Transverse colon (tissue), 4 donors: ENCODE measurements at regions not wholly inside any gene's neighbourhood (a gene's known extent, or its start where the extent isn't known, plus 50 kb on each side); places are given as distances from the start of the nearest gene placed in this dataset.

Source experiments
- DNase-seq: peaks from one replicate; pipeline ENCODE4 v3.0.0-alpha.2; 2019
- H3K27ac ChIP-seq, 4 donors: fragments of 200-600 bp; sonication (generic); 2 replicates each; pipeline ENCODE4 v1.5.1; 2016 to 2018; ENCODE audit warnings: inconsistent platforms in 4 of 4
- H3K27me3 ChIP-seq: fragments of 200-600 bp; sonication (generic); 2 replicates; pipeline ENCODE4 v1.5.1; 2017; ENCODE audit warnings: inconsistent platforms
- H3K36me3 ChIP-seq, 4 donors: fragments of 200-600 bp; sonication (generic); 2 replicates each; pipeline ENCODE4 v1.5.1; 2017 to 2019; ENCODE audit warnings: inconsistent platforms in 4 of 4
- H3K4me1 ChIP-seq, 4 donors: fragments of 200-600 bp; sonication (generic); 2 replicates each; pipeline ENCODE4 v1.5.1; 2017 to 2020; ENCODE audit warnings: inconsistent platforms in 4 of 4
- H3K4me3 ChIP-seq, 4 donors: fragments of 200-600 bp; sonication (generic); 1 replicate in 1 of 4; 2 replicates in 3 of 4; pipeline versions ENCODE4 v1.5.1 to v1.6.1; 2017 to 2019; ENCODE audit warnings: inconsistent platforms in 4 of 4
- H3K9me3 ChIP-seq, 2 donors: fragments of 200-600 bp; sonication (generic); 2 replicates each; pipeline ENCODE4 v1.5.1; 2017 to 2019; ENCODE audit warnings: inconsistent platforms in 2 of 2
- CTCF ChIP-seq, 5 experiments: fragments of 200-600 bp in 3 of 5; fragments of 450-650 bp in 2 of 5; sonication (generic) in 3 of 5; IDR thresholded peaks; 1 replicate in 2 of 5; 2 replicates in 3 of 5; pipeline ENCODE4 v1.5.1; 2016 to 2017; ENCODE audit warnings: antibody characterized with exemption in 5 of 5, inconsistent platforms in 3 of 5, mild to moderate bottlenecking in 2 of 5, moderate library complexity in 1 of 5
- EP300 ChIP-seq: sonication (generic); formaldehyde crosslinking; IDR thresholded peaks from one replicate; pipeline ENCODE4 v1.6.1; 2017; ENCODE audit warnings: antibody characterized with exemption, low read depth
- POLR2A ChIP-seq: fragments of 450-650 bp; IDR thresholded peaks from one replicate; pipeline ENCODE4 v1.6.1; 2016; ENCODE audit warnings: antibody characterized with exemption, mild to moderate bottlenecking, moderate library complexity
- POLR2AphosphoS5 ChIP-seq, 3 donors: sonication (generic); formaldehyde crosslinking; IDR thresholded peaks; one replicate each; pipeline ENCODE4 v1.6.1; 2016; ENCODE audit warnings: antibody characterized with exemption in 3 of 3
- WGBS, 2 donors: methylation state at CpG; one replicate each; pipeline ENCODE4 v1.1.5; 2018; ENCODE audit warnings: low coverage in 1 of 2; 5-methylcytosine and 5-hydroxymethylcytosine counted together
- in situ Hi-C, 4 donors: fragments of 200-750 bp; cut with MboI; loops; one replicate each; pipeline versions ENCODE4 v1.15.0 to v1.15.1; 2017; ENCODE audit warnings: low sequenced_read_pairs in 3 of 4, low pct_ligation_motif_present in 1 of 4, low pct_unique_long_range_greater_than_20kb in 1 of 4
- intact Hi-C: fragments of 100-400 bp; cut with DNase I; formaldehyde crosslinking; loops from one replicate; pipeline ENCODE4 v1.15.1; 2023; ENCODE audit warnings: low total_unique reads

GRCh38 chr6:120711255-120711654 is 623.0 kb downstream of the TBC1D32 start:
- Histone ChIP-seq H3K4me3 (no peak overlapping the region), H3K36me3 (no peaks in the 10 kb centered on the region), H3K27me3 (no peaks in the 10 kb centered on the region), H3K27ac (no peak overlapping the region), H3K4me1 (no peaks in the 10 kb centered on the region), H3K9me3 (peaks cover 0 to 4% of the 10 kb centered on the region in 2 donors)
- intact Hi-C loops, result no loop called here
- in situ Hi-C loops, result no loop called here
- WGBS, 2 donors, result 82 to 92% methylated on average over 3 of the region's 3 CpGs
- DNase-seq, result no peak
- TF ChIP-seq POLR2AphosphoS5 (IDR thresholded peaks at IDR 0.05), result no peak
- TF ChIP-seq POLR2A, result no peak
- TF ChIP-seq CTCF (IDR thresholded peaks at IDR 0.05), result no peak
- TF ChIP-seq EP300, result no peak

GRCh38 chr6:120700001-120700400 is 634.3 kb downstream of the TBC1D32 start:
- no peaks in the 10 kb centered on the region for H3K9me3 ChIP-seq
- no peaks in the 10 kb centered on the region for H3K36me3 ChIP-seq
- no peak overlapping the region for H3K27ac ChIP-seq
- in situ Hi-C loops, result no loop called here
- WGBS, 2 donors, result 30 to 52% methylated on average over 3 to 4 of the region's 4 CpGs
- no peaks in the 10 kb centered on the region for H3K4me1 ChIP-seq
- TF ChIP-seq CTCF (IDR thresholded peaks at IDR 0.05) (no peak), POLR2AphosphoS5 (IDR thresholded peaks at IDR 0.05) (no peak), POLR2A (no peak), EP300 (no peak)
- H3K27me3 ChIP-seq, result no peaks in the 10 kb centered on the region
- intact Hi-C loops, result no loop called here
- no peak overlapping the region for H3K4me3 ChIP-seq
- no peak for DNase-seq

GRCh38 chr6:120686492-120686891 is 647.8 kb downstream of the TBC1D32 start:
- Histone ChIP-seq H3K4me3 (no peak overlapping the region), H3K27me3 (no peaks in the 10 kb centered on the region), H3K36me3 (no peaks in the 10 kb centered on the region), H3K4me1 (no peaks in the 10 kb centered on the region), H3K9me3 (no peaks in the 10 kb centered on the region), H3K27ac (no peak overlapping the region)
- in situ Hi-C loops (no loop called here), intact Hi-C loops (no loop called here)
- WGBS, 2 donors, result 85 to 91% methylated on average over 3 of the region's 3 CpGs
- DNase-seq, result no peak
- TF ChIP-seq EP300 (no peak), POLR2AphosphoS5 (IDR thresholded peaks at IDR 0.05) (no peak), POLR2A (no peak), CTCF (IDR thresholded peaks at IDR 0.05) (no peak)

- no peak overlapping the region for H3K4me3 ChIP-seq
- no peak for DNase-seq
- in situ Hi-C loops, result no loop called here
- H3K27ac ChIP-seq, result no peak overlapping the region
- H3K4me1 ChIP-seq, result no peaks in the 10 kb centered on the region
- H3K36me3 ChIP-seq, result no peaks in the 10 kb centered on the region
- H3K9me3 ChIP-seq, result no peaks in the 10 kb centered on the region
- TF ChIP-seq POLR2A (no peak), POLR2AphosphoS5 (IDR thresholded peaks at IDR 0.05) (no peak), EP300 (no peak), CTCF (IDR thresholded peaks at IDR 0.05) (no peak)
- H3K27me3 ChIP-seq, result no peaks in the 10 kb centered on the region
- 64 to 72% methylated on average over 3 of the region's 3 CpGs for whole genome bisulfite sequencing, 2 donors
- intact Hi-C loops, result no loop called here
These were observed 652.1 kb downstream of the TBC1D32 start for GRCh38 chr6:120682145-120682544.
